ENCODE measurements at regions not wholly inside any gene's neighbourhood (a gene's known extent, or its start where the extent isn't known, plus 50 kb on each side); places are given as distances from the start of the nearest gene placed in this dataset.

DNA sequence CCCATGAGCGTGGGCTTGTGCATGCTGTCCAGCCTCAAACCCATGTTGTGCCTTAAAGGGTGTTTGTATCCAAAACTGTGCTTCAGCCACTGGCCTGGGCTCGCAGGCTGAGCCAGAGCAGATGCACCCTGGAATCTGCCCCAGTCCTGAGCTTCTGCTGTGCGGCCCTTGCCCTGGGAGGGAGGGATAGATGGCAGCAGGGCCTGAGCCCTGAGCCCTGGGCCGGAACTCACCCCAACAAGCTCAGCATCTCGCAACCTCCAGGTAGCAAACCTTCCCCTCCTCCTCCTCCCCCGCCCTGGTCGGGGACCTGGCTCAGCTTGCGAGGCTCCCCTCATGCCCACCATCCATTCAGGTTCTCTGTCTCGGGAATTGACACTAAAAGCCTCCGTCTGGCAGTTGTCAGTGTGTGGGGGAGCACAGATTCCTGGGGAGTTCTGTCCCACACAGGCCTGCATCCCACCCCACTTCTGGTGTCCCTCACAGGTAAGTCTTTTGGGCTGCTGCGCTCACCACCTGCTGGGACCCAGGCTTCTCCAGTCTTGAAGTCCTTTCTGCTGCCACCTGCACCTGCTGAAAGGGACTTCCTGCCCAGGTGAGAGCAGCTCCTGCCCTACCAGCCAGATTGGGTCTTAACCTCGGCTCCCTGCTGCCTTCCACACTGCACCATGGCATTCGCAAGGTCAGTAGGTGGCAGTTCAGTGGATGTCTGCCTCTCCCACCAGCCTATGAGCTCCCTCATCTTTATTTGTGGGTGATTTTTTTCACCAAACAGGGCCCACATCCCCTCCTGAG lies 55.2 kb upstream of the OLFM1 start:
- no peak for DNase-seq

GRCh38 chr9:135032868-135033460 lies 54.5 kb upstream of the OLFM1 start:
- no peak for DNase-seq

GRCh38 chr9:135033487-135033886 lies 54.0 kb upstream of the OLFM1 start:
- no peak for DNase-seq

- no peak for DNase-seq
Measured at GRCh38 chr9:135034106-135034505, 53.4 kb upstream of the OLFM1 start.

DNA sequence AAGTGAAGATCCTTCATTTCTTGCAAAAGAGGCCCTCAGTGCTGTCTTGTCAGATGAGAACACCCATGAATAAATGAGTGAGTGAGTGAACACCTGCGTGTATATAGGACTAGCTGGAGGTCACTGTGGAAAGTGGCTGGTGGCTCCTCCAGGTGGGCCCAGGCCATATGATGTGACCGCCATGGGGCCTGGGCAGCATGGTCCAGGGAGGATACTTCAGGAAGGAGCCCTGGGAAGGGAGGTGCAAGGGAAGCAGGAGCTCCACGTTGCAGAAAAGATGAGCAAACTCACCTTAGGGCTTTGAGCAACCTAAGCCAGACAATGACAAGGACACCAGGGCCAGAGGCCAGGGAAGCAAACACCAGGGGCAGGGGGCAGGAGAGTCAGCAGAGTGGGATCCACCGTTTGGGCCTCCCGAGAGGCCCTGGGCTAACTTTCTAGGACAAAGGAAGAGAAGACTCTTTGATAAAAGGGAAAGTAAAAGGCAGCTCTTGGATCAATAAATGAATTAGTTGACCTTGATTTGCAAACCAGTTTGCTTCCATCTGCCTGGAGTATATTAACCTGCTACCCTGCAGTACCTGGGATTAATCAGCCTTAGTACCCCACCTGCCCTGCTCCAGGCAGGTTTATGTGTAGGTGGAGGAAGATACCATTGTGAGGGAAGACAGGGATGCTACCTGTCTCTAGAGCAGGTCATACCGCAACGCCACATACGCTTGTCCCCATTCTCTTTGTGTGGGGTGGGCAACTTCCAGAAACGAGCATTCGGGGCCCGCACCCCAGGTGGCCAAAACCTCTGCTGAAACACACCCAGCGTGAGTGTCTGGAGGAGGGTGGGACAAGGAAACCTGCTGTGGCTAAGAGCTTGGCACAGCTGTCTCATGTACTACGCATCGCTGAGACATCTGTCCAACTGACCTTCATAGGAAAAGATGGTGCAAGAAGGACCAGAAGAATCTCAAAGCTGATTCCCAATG lies 51.4 kb upstream of the OLFM1 start:
- no peak for DNase-seq

DNA sequence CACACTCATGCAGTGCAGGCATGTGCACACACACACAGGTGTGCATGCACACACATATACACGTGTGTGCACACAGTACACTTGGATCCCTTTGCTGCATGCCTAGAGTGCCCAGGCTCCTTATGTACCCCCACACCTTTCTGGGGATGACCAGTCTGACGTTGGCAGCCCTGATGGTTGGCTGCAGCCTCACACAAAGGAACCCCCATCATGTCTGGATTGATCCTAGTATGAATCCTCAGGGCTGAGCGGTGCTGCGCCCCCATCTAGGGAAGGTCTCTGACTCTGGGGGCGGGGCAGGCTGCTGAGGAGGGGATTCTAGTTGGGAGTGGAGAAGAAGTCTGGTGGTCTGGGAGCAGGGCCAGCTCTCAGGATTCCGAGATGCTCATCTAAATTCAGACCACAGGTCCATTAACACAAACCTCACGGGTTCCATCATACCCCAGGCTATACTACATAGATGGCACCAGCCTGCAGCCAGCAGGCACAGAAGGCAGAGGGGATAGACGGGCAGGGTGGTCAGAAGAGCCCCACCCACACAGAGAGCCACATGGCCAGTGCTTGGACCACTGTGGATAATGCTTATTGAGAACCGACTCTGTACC lies 50.5 kb upstream of the OLFM1 start:
- DNase-seq = no peak

GRCh38 chr9:135037521-135038250 lies 49.8 kb upstream of the OLFM1 start:
- no peak for DNase-seq
